HepG2 (cell line): ENCODE measurements at regions not wholly inside any gene's neighbourhood (a gene's known extent, or its start where the extent isn't known, plus 50 kb on each side); places are given as distances from the start of the nearest gene placed in this dataset.

Source experiments
- CCAR2 ChIP-seq: fragments of 200-400 bp; formaldehyde crosslinking; optimal IDR thresholded peaks from 2 replicates; pipeline ENCODE3; 2018; ENCODE audit warnings: low read depth, mild to moderate bottlenecking, low read length, moderate library complexity
- CTCF ChIP-seq: sonication (generic); formaldehyde crosslinking; IDR thresholded peaks from 2 replicates; pipeline ENCODE4 v1.5.0; 2020; ENCODE audit warnings: mild to moderate bottlenecking, missing genetic modification reagents, moderate library complexity
- EED ChIP-seq: sonication (generic); formaldehyde crosslinking; IDR thresholded peaks from 2 replicates; pipeline ENCODE4 v1.5.0; 2020; ENCODE audit warnings: mild to moderate bottlenecking, missing genetic modification reagents
- FOXM1 ChIP-seq: sonication (generic); formaldehyde crosslinking; IDR thresholded peaks from 2 replicates; pipeline ENCODE4 v1.5.0; 2020; ENCODE audit warnings: missing genetic modification reagents
- KAT2B ChIP-seq: fragments of 150-350 bp; IDR thresholded peaks from 2 replicates; pipeline ENCODE4 v1.6.1; 2014; ENCODE audit warnings: low read depth, low read length, borderline replicate concordance
- KDM5B ChIP-seq: sonication (generic); formaldehyde crosslinking; IDR thresholded peaks from 2 replicates; pipeline ENCODE4 v1.4.0; 2020; ENCODE audit warnings: missing genetic modification reagents, mild to moderate bottlenecking, borderline replicate concordance
- PAX8 ChIP-seq: sonication (generic); formaldehyde crosslinking; IDR thresholded peaks from 2 replicates; pipeline ENCODE4 v1.8.0; 2022; ENCODE audit warnings: mild to moderate bottlenecking, missing genetic modification reagents, borderline replicate concordance
- PAXIP1 ChIP-seq: sonication (generic); formaldehyde crosslinking; conservative IDR thresholded peaks from 2 replicates; pipeline ENCODE4 v1.4.0; 2020; ENCODE audit warnings: mild to moderate bottlenecking, missing genetic modification reagents, moderate library complexity
- RBM22 ChIP-seq: fragments of 200-400 bp; formaldehyde crosslinking; optimal IDR thresholded peaks from 2 replicates; pipeline ENCODE3; 2017; ENCODE audit warnings: mild to moderate bottlenecking, low read length, moderate library complexity
- ZNF232 ChIP-seq: sonication (generic); formaldehyde crosslinking; IDR thresholded peaks from 2 replicates; pipeline ENCODE4 v1.4.0; 2020; ENCODE audit warnings: missing genetic modification reagents, borderline replicate concordance
- ZNF292 ChIP-seq: sonication (generic); formaldehyde crosslinking; IDR thresholded peaks from 2 replicates; pipeline ENCODE4 v1.8.1; 2022; ENCODE audit warnings: mild to moderate bottlenecking, low read depth, missing genetic modification reagents, borderline replicate concordance
- ZNF512B ChIP-seq: sonication (generic); formaldehyde crosslinking; IDR thresholded peaks from 2 replicates; pipeline ENCODE4 v1.5.1; 2020; ENCODE audit warnings: missing genetic modification reagents, mild to moderate bottlenecking, borderline replicate concordance

- TF ChIP-seq CCAR2, result no peak
- no peak for TF ChIP-seq PAXIP1 (CRISPR knock-in tag)
- no peak for TF ChIP-seq KDM5B
- no peak for TF ChIP-seq EED (CRISPR knock-in tag)
- TF ChIP-seq KAT2B, result no peak
- no peak for TF ChIP-seq PAX8
- no peak for TF ChIP-seq RBM22
- TF ChIP-seq ZNF512B (CRISPR knock-in tag), result no peak
- no peak for TF ChIP-seq FOXM1
- no peak for TF ChIP-seq ZNF292 (CRISPR knock-in tag)
- no peak for TF ChIP-seq ZNF232
- no peak for TF ChIP-seq CTCF (CRISPR knock-in tag)
Observed at GRCh38 chr4:13963601-13964000, 336.1 kb upstream of the BOD1L1 start.
